ENCODE measurements at regions not wholly inside any gene's neighbourhood (a gene's known extent, or its start where the extent isn't known, plus 50 kb on each side); places are given as distances from the start of the nearest gene placed in this dataset.
"Not testable (repeated sequence)": the region's sequence is repeated elsewhere in the genome, so short reads cannot be mapped to it uniquely, and the experiment has no call there.

- no peaks in the 10 kb centered on the region for H3K36me3 Mint-ChIP-seq
- peaks cover 3 to 20% (median 10%) of the 10 kb centered on the region in 5 donors for H3K27me3 Mint-ChIP-seq
- POLR2A ChIA-PET: no interaction called here
- no peak for ATAC-seq
- no peaks in the 10 kb centered on the region for H3K4me1 Mint-ChIP-seq
- peaks cover 0 to 11% (median 4%) of the 10 kb centered on the region in 9 donors for H3K9me3 Mint-ChIP-seq
- H3K4me3 Mint-ChIP-seq: no peak overlapping the region
- no peak overlapping the region for H3K27ac Mint-ChIP-seq
- DNase-seq: no peak
Measured at GRCh38 chr6:19892260-19892659, 55.1 kb downstream of the ID4 start.

- no peaks in the 10 kb centered on the region for H3K4me1 Mint-ChIP-seq
- H3K9me3 Mint-ChIP-seq: peaks cover 0 to 25% (median 6%) of the 10 kb centered on the region in 9 donors
- ATAC-seq (no peak), DNase-seq (no peak)
- no peak overlapping the region for H3K4me3 Mint-ChIP-seq
- no peaks in the 10 kb centered on the region for H3K36me3 Mint-ChIP-seq
- H3K27ac Mint-ChIP-seq: no peak overlapping the region
- POLR2A ChIA-PET: no interaction called here
- peaks cover 0 to under 1% (median 0%) of the 10 kb centered on the region in 5 donors for H3K27me3 Mint-ChIP-seq
Measured at GRCh38 chr6:19895866-19896692, 58.9 kb downstream of the ID4 start.

- H3K27ac Mint-ChIP-seq: no peak overlapping the region
- H3K4me3 Mint-ChIP-seq: no peak overlapping the region
- ATAC-seq (no peak), DNase-seq (no peak)
- H3K27me3 Mint-ChIP-seq: peaks cover 0 to 4% (median 0%) of the 10 kb centered on the region in 5 donors
- POLR2A ChIA-PET: no interaction called here
- peaks cover 0 to 2% (median 0%) of the 10 kb centered on the region in 3 donors for H3K36me3 Mint-ChIP-seq
- H3K4me1 Mint-ChIP-seq: no peaks in the 10 kb centered on the region
- peaks cover 0 to 30% (median 7%) of the 10 kb centered on the region in 9 donors for H3K9me3 Mint-ChIP-seq
Measured at GRCh38 chr6:19896693-19897010, 59.5 kb downstream of the ID4 start.

- peaks cover 0 to 46% (median 13%) of the 10 kb centered on the region in 9 donors for H3K9me3 Mint-ChIP-seq
- H3K36me3 Mint-ChIP-seq: peaks cover 0 to 2% (median 0%) of the 10 kb centered on the region in 3 donors
- H3K4me3 Mint-ChIP-seq: no peak overlapping the region
- ATAC-seq (no peak), DNase-seq (no peak)
- H3K27ac Mint-ChIP-seq: no peak overlapping the region
- POLR2A ChIA-PET: no interaction called here
- H3K27me3 Mint-ChIP-seq: peaks cover 0 to 4% (median 0%) of the 10 kb centered on the region in 5 donors
- no peaks in the 10 kb centered on the region for H3K4me1 Mint-ChIP-seq
Measured at GRCh38 chr6:19898141-19898740, 61.1 kb downstream of the ID4 start.

GRCh38 chr6:19902201-19902600 is 65.0 kb downstream of the ID4 start:
- Mint-ChIP-seq H3K9me3 (peaks cover 3 to 38% (median 13%) of the 10 kb centered on the region in 9 donors), H3K36me3 (peaks cover 0 to 2% (median 0%) of the 10 kb centered on the region in 3 donors), H3K4me1 (no peaks in the 10 kb centered on the region), H3K27me3 (peaks cover 0 to 8% (median 0%) of the 10 kb centered on the region in 5 donors), H3K4me3 (no peak overlapping the region), H3K27ac (no peak overlapping the region)
- POLR2A ChIA-PET: no interaction called here
- ATAC-seq (no peak), DNase-seq (no peak)

GRCh38 chr6:19904408-19904807 is 67.2 kb downstream of the ID4 start:
- Mint-ChIP-seq H3K27me3 (peaks cover 0 to 11% (median 0%) of the 10 kb centered on the region in 5 donors), H3K9me3 (peaks cover 2 to 27% (median 9%) of the 10 kb centered on the region in 9 donors)
- DNase-seq, ATAC-seq, POLR2A ChIA-PET, H3K4me3 Mint-ChIP-seq, H3K36me3 Mint-ChIP-seq, H3K27ac Mint-ChIP-seq, H3K4me1 Mint-ChIP-seq: not testable (repeated sequence)

GRCh38 chr6:19905584-19905983 is 68.4 kb downstream of the ID4 start:
- H3K9me3 Mint-ChIP-seq: peaks cover 2 to 27% (median 7%) of the 10 kb centered on the region in 9 donors
- POLR2A ChIA-PET: no interaction called here
- H3K4me1 Mint-ChIP-seq: no peaks in the 10 kb centered on the region
- DNase-seq (no peak), ATAC-seq (no peak)
- peaks cover 0 to 11% (median 0%) of the 10 kb centered on the region in 5 donors for H3K27me3 Mint-ChIP-seq
- no peak overlapping the region for H3K4me3 Mint-ChIP-seq
- no peak overlapping the region for H3K27ac Mint-ChIP-seq
- peaks cover 0 to 2% (median 0%) of the 10 kb centered on the region in 3 donors for H3K36me3 Mint-ChIP-seq

- Mint-ChIP-seq H3K9me3 (peaks cover 2 to 24% (median 10%) of the 10 kb centered on the region in 9 donors), H3K27ac (no peak overlapping the region), H3K36me3 (peaks cover 0 to 2% (median 0%) of the 10 kb centered on the region in 3 donors), H3K4me1 (no peaks in the 10 kb centered on the region), H3K4me3 (no peak overlapping the region), H3K27me3 (peaks cover 0 to 15% (median 3%) of the 10 kb centered on the region in 5 donors)
- POLR2A ChIA-PET: no interaction called here
- DNase-seq (no peak), ATAC-seq (no peak)
Measured at GRCh38 chr6:19906171-19906570, 69.0 kb downstream of the ID4 start.

- POLR2A ChIA-PET: no interaction called here
- no peak for ATAC-seq
- peaks cover 0 to 10% (median 5%) of the 10 kb centered on the region in 5 donors for H3K27me3 Mint-ChIP-seq
Measured at GRCh38 chr6:19911223-19911622, 74.1 kb downstream of the ID4 start.

GRCh38 chr6:19918436-19918835 is 81.3 kb downstream of the ID4 start:
- H3K27ac Mint-ChIP-seq: no peak overlapping the region
- H3K27me3 Mint-ChIP-seq: peaks cover 0 to 2% (median 0%) of the 10 kb centered on the region in 5 donors
- no peaks in the 10 kb centered on the region for H3K4me1 Mint-ChIP-seq
- DNase-seq (no peak), ATAC-seq (no peak)
- peaks cover 0 to 6% (median 0%) of the 10 kb centered on the region in 3 donors for H3K36me3 Mint-ChIP-seq
- POLR2A ChIA-PET: no interaction called here
- peaks cover 14 to 50% (median 32%) of the 10 kb centered on the region in 9 donors for H3K9me3 Mint-ChIP-seq
- H3K4me3 Mint-ChIP-seq: no peak overlapping the region

More at GRCh38 chr6:19911223-19911622, 74.1 kb downstream of the ID4 start:
- no peak for DNase-seq
- Mint-ChIP-seq H3K4me1 (no peaks in the 10 kb centered on the region), H3K27ac (no peak overlapping the region), H3K4me3 (no peak overlapping the region), H3K9me3 (peaks cover 8 to 21% (median 19%) of the 10 kb centered on the region in 9 donors), H3K36me3 (peaks cover 0 to 14% (median 0%) of the 10 kb centered on the region in 3 donors)

- peaks cover 2 to 28% (median 14%) of the 10 kb centered on the region in 9 donors for H3K9me3 Mint-ChIP-seq
- POLR2A ChIA-PET: no interaction called here
- no peak for ATAC-seq
Measured at GRCh38 chr6:19921786-19922185, 84.6 kb downstream of the ID4 start.

GRCh38 chr6:19925533-19925932 is 88.4 kb downstream of the ID4 start:
- ATAC-seq: no peak
- Mint-ChIP-seq H3K36me3 (no peaks in the 10 kb centered on the region), H3K27me3 (peaks cover 2 to 29% (median 7%) of the 10 kb centered on the region in 5 donors), H3K4me1 (no peaks in the 10 kb centered on the region), H3K27ac (no peak overlapping the region), H3K4me3 (no peak overlapping the region), H3K9me3 (peaks cover 0 to 6% (median 0%) of the 10 kb centered on the region in 9 donors)
- POLR2A ChIA-PET: no interaction called here
- no peak for DNase-seq

More at GRCh38 chr6:19921786-19922185, 84.6 kb downstream of the ID4 start:
- no peak for DNase-seq
- Mint-ChIP-seq H3K4me3 (no peak overlapping the region), H3K27ac (no peak overlapping the region), H3K27me3 (peaks cover 0 to 25% (median 3%) of the 10 kb centered on the region in 5 donors), H3K36me3 (no peaks in the 10 kb centered on the region), H3K4me1 (no peaks in the 10 kb centered on the region)

- DNase-seq (no peak), ATAC-seq (no peak)
- Mint-ChIP-seq H3K4me3 (no peak overlapping the region), H3K4me1 (no peaks in the 10 kb centered on the region), H3K27ac (no peak overlapping the region), H3K27me3 (peaks cover 2 to 29% (median 9%) of the 10 kb centered on the region in 5 donors), H3K36me3 (no peaks in the 10 kb centered on the region), H3K9me3 (peaks cover 0 to 6% (median 0%) of the 10 kb centered on the region in 9 donors)
- POLR2A ChIA-PET: no interaction called here
Measured at GRCh38 chr6:19928461-19928860, 91.3 kb downstream of the ID4 start.

Data from naive thymus-derived CD8-positive, alpha-beta T cell (primary cell).